GM19240 (cell line): ENCODE measurements at regions not wholly inside any gene's neighbourhood (a gene's known extent, or its start where the extent isn't known, plus 50 kb on each side); places are given as distances from the start of the nearest gene placed in this dataset.
"Not testable (repeated sequence)": the region's sequence is repeated elsewhere in the genome, so short reads cannot be mapped to it uniquely, and the experiment has no call there.

Experiments used
- DNase-seq: peaks from one replicate; pipeline ENCODE4 v3.0.0; 2011; ENCODE audit warnings: low spot score; ENCODE audit not compliant: insufficient read length

DNA sequence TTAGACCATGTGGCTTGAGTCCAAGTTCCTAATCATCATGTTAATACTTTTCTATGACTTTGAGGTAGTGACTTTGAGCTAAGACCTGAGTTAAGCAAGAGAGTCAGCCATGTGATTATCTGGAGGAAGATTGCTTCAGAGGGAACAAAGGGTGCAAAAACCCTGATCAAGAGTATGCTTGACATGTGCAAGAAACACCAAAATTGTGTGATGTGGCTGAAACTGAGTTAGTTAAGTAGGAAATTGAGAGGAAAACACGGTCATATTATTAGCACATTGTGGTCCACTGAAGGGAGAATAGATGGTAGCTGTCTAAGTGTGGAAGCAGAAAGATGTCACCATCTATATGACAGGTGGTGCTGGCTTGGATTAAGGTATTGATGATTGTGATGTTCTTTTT, 130.4 kb upstream of the MON1B start:
- no peak for DNase-seq

DNA sequence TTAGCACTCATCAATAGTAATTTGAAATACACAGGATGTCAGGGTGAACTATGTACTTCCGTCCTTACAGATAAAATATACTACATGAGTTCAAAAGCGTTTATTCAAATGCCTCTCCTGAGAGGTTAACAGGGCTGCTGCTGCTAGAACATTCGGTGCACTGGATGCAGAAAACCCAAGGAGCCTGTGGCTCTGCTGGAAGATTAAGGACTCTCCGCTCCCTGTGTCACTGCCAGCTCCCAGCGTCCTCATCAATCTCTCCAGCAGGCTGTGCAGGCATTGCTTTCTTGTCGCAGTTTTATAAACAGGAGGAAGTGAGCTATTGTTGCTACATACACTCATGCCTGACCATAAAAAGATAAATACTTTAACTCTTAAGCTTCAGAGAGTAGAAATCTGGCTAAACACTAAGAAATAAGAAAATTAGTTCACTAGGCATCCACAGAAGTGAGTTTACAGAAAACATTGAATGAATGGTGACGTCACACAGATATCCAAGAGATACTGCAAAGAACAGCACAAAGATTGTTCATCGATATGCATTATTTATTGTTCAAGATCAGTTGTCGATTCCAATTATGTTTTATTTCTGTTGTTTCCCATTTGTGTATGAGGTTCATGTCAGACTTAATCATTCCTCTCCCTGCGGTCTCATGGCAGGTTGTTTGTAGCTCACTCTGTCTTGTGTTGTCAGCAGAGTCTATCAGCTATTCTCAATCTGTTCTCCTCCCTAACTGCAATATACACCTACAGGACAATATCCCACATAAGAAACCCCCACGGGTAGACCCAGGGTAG, 127.9 kb upstream of the MON1B start:
- no peak for DNase-seq

DNA sequence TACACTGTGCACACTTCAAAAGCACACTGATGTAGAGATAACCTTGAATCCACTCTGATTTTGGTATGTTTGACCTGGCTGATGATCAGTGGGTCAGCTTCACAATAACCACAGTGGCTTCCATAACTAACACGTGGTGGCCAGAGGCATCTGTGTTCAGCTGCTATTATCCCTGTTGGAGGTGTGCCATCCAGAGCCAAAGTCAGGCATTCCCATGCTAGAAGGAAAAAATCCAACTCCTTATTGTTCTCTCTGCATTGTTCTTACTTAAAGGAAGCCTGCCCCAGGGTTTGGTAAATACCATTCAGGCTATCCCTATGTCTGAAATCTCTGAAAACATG, 127.3 kb upstream of the MON1B start:
- DNase-seq: no peak

DNA sequence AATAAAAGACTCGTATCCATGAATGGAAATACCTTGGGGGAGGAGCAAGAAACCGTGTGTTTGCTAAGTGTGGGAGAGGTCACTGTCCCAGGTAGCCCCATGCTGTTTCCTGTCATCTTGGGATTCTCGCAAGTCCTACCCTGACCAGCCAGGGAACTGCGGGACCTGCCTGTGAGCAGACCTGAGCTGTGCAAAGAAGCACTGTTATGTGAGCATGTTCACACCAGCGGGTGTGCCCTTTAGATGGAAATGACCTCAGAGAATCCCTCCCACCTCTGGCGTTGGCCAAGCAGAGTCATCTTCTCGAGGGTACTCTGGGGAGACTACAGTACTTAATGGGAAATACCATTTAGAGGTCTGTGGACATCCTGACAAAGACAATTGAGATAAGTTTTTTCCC, 127.0 kb upstream of the MON1B start:
- DNase-seq: no peak

DNA sequence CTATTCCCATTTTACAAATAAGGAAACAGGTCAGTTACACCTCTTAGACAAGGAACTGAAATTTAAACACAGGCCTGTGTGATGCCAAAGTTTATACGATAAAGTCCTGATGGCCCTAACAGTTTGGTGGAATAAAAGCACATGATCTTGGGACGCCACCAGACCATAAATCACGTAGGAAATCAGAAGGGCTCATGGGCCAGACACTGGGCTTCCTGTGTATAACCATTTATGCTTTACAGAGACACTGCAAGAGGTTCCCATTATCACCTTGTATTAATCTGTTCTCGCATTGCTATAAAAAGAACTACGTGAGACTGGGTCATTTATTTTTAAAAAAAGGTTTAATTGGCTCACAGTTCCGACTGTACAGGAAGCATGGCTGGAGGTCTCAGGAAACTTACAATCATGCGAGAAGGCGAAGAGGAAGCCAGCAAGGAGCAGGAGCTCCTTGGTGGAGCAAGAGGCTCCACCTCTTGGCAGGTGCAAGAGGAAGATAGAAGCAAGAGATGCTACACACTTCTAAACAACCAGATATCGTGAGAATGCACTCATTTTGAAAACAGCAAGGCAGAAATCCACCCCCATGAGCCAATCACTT, 124.0 kb upstream of the MON1B start:
- DNase-seq: no peak

DNA sequence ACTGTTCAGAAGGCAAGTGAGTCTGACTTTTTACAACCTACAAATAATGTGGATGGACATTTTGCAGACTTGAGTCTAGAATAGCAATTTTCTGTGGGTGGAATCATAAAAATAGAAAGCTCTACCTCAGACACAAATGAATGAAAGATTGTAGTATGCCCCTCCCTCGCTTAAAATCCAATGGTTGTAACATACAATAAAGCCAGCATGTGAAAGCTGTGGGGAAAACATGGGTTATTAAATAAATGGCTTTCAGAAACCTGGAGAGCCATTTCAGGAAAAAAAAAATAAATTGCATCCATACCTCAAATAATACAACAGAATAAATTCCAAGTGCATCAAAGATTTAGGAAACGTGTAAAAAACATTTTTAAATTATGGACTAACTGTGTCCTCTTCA, 123.1 kb upstream of the MON1B start:
- DNase-seq: no peak

DNA sequence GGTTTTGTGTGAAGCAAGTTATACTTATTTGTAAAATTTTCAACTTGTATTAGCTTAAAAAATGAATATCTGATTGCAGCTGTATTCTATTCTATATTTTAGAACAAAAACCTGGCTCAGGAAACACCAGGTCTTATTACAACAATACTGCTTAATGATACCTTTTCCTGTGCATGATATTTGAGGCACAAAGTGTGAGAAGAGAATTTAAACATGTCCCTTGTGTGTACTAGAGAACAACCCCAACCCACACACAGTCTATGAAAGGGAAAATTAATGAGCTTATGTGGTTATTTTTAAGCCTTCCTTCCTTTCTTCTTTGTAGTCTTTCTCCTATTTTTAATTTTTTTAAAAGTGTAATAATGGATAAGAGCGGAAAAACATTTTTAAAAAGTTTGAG, 122.6 kb upstream of the MON1B start:
- DNase-seq: no peak

DNA sequence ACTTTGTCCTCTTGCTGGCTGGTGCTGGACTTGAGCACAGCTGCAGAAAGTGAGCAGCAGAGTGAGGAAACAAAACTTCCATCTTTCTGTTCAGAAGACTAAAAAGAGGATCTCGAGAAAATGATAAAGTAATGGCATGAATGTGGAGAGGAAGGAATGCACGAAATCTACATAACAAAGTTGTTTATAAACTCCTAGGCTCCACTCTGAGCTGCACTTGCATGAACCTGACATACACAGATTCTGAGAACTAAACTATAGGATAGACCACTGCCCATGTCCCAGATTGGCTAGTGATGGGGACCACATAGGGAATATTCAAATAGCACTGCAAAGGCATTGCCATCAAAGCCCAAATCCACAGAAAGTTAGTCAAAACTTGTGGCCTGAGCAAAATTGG, 121.1 kb upstream of the MON1B start:
- DNase-seq: no peak

DNA sequence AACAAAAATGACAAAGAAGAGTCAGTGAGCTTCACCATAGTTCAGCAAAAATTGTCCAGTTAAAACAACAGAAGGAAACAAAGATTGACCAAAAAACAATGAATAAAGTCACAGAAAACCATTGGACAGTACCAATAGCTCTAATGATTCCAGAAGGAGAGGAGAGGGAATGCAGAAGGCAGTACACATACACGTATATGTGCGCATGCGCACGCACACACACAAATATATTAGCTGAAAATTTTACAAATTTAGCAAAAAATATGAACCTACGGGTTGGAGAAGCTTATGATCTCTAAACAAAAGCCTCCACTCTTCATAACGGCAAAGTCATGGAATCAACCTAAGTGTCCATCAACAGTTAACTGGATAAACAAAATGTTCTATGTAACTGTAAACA, 120.3 kb upstream of the MON1B start:
- no peak for DNase-seq

DNA sequence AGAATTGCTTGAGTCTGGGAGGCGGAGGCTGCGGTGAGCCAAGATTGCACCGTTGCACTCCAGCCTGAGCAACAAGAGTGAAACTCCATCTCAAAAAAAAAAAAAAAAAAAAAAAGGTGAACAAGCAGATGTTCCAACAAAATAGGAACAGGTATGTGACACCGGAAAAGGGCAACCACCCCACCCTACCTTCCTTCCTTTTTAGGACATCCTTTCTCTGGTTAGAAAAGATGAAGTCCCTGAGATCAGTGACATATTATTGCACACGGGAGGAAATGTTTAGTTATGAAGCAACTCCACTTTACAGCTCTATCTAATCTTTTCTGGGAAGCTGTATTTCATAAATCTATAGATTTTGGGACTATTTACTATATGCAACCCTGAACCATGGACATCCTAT, 114.2 kb upstream of the MON1B start:
- no peak for DNase-seq

DNA sequence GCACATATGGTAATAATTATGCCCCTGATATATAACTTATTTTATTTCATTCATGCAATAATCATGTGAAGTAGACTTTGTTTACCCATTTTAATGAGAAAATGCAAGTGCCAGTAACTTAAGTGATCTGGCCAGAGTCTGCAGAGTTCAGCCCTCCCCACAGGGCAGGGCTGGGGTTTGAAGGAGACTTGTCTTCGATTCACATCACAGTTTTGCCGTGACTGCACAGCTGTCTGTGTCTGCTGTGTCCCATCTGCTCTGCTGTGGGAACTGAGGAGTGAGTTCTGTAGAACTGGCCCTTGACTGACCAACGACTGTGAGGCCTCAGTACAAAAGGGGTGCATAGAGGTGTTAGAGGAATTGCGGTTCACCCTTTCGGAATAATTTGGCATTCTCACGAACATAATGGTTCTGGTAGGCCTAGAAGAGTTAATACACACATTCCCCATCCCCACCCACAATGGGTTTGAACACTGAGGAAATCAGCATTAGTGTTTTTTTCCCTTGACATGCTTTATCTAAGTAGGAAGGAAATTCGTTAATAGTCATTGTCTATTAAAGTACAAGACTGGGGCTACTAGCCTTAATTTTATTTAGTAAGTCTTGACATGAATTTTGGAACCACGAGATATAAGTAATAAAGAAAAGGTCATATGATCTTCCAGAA, 113.6 kb upstream of the MON1B start:
- DNase-seq: no peak

DNA sequence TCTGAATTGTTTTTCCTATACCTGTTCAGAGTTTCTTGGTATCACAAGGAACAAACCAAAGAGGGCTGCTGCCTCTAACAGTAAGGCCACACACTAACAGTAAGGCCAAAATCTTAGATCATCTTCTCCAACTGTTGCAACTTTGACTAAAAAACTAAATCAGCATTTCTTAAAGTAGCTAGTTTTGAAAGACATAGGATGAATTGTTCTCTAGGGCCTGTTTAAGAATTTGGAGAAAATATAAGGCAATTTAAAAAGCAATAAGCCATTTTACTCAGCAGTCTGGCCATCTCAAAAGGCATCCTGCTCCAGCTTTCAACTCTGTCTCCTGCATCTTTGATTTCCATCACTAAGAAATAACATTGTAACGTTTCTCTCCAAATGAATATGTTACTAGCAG, 105.0 kb upstream of the MON1B start:
- DNase-seq: no peak

DNA sequence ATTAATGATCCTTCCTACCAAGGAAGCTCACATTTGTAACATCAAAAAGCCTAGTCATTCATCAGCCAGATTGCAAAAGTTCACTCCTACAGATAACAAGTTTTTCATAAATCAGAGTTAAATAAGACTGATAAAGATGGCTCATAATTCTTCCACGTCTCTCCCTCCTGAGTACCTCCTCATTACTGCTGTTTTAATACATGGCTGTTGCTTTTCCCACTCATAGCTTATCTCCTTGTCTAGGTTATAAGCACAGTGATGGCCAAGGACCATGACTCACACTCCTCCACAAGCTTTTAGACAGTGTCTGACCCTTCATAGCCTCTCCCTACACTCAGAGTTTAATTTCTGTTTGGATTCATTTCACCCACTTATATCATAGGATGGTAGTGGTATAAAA, 100.9 kb upstream of the MON1B start:
- no peak for DNase-seq

DNA sequence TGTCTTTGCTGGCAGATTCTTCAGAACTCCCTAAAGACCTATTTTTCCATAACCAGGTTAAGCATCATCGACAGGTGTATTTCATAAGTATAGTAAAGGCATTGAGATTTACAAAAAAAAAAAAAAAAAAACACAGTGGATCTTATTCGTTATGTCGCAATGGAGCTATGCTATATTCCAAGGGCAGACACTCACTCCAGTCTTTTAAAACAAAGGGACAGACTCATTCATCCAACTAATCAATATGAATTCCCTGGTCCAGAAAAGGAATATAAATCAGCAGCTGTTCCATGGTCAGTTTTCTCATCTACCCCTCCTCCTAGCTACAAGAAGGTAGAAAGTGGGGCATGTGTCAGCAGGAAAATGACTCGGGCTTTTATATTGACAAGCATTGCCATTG, 97.7 kb upstream of the MON1B start:
- no peak for DNase-seq

DNA sequence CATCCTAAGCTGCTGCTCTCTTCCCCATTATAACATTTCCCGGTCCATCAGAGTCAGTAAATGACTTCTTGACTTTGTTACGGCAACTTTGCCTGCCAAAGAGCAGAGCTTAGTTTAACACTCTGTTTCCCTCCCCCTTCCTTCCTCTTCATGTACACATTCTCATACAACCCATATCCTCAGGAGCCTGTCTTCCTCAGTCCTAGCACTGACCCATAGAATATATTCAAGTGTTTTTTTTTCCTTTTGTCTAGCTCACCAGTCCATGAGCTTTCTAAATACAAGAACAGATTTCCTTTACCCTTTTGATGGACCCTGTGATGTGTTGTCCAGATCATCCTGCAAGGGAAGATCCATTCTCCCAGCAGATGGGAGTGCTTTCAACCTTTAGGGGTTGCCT, 97.0 kb upstream of the MON1B start:
- no peak for DNase-seq

DNA sequence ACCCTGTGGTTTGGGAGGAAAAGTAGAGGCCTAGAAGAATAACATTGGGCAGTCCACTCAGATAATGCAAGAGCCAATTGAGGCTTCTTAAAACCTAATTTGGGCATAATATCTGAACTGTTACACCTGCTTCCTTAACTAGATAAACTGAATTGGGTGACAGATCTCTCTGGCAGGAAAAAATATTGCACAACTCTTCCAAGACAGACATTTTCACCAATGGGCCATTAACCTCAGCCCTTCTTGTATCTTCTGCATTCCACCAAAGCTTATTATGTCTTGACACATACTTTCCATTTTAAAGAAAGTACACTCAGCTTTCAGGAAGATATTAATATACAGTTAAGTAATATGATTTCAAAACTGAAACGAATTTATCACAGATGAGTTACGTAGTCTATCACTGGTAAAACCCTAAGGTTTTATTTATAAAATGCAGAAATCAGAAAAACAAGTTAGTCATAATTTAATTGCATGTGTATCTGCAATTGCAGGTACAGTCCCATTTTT, 79.9 kb upstream of the MON1B start:
- no peak for DNase-seq

DNA sequence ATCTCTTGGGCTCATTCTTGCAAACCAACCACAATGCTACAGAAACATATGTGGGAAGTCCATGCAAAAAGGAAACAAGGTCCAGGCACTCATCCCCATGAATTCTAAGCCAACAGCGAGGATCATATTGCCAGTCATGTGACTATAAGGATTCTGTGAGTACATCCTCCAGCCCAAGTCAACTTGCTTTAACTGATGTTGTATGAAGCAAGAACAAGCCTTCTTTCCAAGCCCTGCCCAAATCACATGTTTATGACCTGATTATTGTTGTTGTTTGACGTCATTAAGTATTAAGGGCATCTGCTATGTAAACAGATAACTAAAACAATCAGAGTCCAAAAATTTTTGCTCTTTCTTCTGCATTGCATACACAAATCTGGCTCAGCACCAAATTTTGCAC, 78.2 kb upstream of the MON1B start:
- DNase-seq: no peak

DNA sequence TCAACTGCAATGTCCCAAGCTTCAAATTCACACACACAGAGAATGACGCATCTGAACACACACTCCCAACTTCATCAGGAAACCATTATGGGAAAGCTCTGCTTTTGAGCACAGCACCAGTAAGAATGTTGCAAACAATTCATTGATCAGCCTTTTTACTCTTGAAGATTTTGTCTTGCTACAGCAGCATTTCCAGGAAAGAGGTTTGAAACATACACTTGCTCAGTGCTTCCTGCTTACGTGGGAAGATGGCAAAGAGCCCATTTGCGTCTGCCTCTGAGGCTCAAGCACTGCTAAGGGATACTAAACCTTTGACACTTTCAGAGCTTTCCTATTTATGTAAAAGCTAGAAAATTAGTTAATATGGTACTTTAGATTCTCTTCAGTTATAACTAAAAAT, 77.2 kb upstream of the MON1B start:
- no peak for DNase-seq

DNA sequence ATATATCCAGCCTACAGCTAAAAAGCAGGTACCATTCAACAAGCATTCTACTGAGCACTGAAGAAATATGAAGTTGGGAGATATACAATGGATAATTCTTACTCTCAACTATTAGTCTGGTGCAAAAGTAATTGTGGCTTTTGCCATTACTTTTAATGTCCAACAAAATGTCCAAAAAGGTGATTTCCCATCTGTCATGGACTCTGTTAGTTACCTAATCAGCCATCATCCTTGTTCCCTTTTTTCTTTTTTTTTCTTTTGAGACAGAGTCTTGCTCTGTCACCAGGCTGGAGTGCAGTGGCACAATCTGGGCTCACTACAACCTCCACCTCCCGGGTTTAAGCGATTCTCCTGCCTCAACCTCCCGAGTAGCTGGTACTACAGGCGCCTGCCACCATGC, 76.6 kb upstream of the MON1B start:
- DNase-seq: not testable (repeated sequence)

DNA sequence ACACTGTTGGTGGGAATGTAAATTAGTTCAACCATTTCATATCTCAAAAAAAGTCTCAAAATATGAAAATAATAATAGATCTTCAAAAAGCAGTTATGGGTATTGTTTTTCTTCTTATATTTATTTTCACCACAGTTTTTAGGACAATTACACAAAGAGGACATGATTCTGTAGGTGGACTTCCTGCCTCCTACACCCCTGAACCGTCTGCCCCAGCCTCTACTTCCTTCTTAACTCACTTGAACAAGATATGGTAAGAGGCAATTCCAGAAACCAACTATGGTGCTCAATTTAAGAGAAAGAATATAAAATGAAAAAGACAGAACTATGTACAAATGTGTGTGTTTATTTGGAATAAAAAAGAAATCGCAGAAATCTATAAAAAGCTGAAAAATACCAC, 74.1 kb upstream of the MON1B start:
- DNase-seq: no peak

DNA sequence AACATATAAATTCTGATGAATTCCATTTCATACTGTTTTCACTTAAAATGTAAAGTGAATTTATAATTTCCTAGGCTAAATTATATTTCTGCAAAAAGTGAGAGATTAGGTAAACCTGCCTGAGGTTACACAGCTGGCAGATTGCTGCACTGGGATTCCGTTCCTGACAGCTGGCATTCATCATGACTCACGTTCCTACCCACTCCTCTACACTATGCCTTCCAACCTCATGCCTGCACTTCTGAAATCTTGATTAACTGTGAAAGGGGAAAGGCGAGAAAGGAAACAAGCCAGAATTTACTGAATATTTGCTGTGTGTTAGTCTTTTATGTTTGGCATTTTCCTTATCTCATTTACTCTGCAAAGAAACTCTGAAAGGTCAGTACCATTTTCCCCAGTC, 73.3 kb upstream of the MON1B start:
- DNase-seq: no peak

DNA sequence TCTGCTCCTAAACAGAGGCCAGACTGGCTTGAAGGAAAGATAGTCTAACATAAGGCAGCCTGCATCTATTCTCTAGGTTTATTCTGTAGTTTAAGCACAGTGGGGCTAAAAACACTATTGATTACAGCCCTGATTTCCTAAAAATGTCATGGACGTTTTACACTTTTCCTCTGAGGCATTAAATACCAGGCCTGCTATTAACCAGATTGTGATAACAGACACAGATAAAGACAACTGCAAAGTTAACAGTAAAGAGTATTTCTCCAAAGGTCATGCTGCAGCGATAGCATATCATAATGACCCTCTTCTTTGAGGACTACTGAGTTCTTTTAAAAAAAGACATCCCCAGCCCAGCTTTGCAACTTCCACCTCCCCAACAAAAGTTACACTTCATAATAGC, 59.6 kb upstream of the MON1B start:
- no peak for DNase-seq
